Mesendoderm (in vitro differentiated cells): ENCODE measurements at regions not wholly inside any gene's neighbourhood (a gene's known extent, or its start where the extent isn't known, plus 50 kb on each side); places are given as distances from the start of the nearest gene placed in this dataset.

Source experiments
- DNase-seq: peaks from one replicate; pipeline ENCODE4 v3.0.0; 2013
- H2AK5ac ChIP-seq: 2 replicates; pipeline ENCODE4 v1.6.1; 2013; ENCODE audit warnings: low read length, inconsistent platforms
- H2BK120ac ChIP-seq: 2 replicates; pipeline ENCODE4 v1.6.1; 2013; ENCODE audit warnings: low read depth, mild to moderate bottlenecking, low read length, moderate library complexity, mixed read lengths
- H2BK15ac ChIP-seq: replicated peaks from 2 replicates; pipeline ENCODE4 v1.6.1; 2013; ENCODE audit warnings: low read depth, mild to moderate bottlenecking, moderate library complexity
- H2BK5ac ChIP-seq: 2 replicates; pipeline ENCODE4 v1.6.1; 2013; ENCODE audit warnings: low read length, inconsistent platforms
- H3K18ac ChIP-seq: 2 replicates; pipeline ENCODE4 v1.6.1; 2013; ENCODE audit warnings: mild to moderate bottlenecking, low read length, mixed read lengths
- H3K23ac ChIP-seq: one replicate; pipeline ENCODE4 v1.6.1; 2013; ENCODE audit warnings: low read length
- H3K27ac ChIP-seq: 2 replicates; pipeline ENCODE4 v1.5.1; 2013; ENCODE audit warnings: low read depth, mild to moderate bottlenecking, inconsistent platforms, low read length, moderate library complexity
- H3K27me3 ChIP-seq: 2 replicates; pipeline ENCODE4 v1.6.1; 2013; ENCODE audit warnings: low read length, control low read depth, mild to moderate bottlenecking, inconsistent platforms; ENCODE audit not compliant: insufficient read depth, poor library complexity
- H3K36me3 ChIP-seq: 2 replicates; pipeline ENCODE4 v1.6.1; 2013; ENCODE audit warnings: low read length, inconsistent platforms; ENCODE audit not compliant: control insufficient read depth, insufficient read depth
- H3K4ac ChIP-seq: one replicate; pipeline ENCODE4 v1.6.1; 2013; ENCODE audit warnings: low read depth, mild to moderate bottlenecking, low read length, moderate library complexity
- H3K4me1 ChIP-seq: 2 replicates; pipeline ENCODE4 v1.6.1; 2013; ENCODE audit warnings: low read depth, low read length, inconsistent platforms; ENCODE audit not compliant: control insufficient read depth
- H3K4me2 ChIP-seq: 2 replicates; pipeline ENCODE4 v1.6.1; 2013; ENCODE audit warnings: low read length
- H3K4me3 ChIP-seq: 2 replicates; pipeline ENCODE4 v1.5.1; 2013; ENCODE audit warnings: mild to moderate bottlenecking, low read length
- H3K56ac ChIP-seq: one replicate; pipeline ENCODE4 v1.6.1; 2013; ENCODE audit warnings: low read length
- H3K79me1 ChIP-seq: 2 replicates; pipeline ENCODE4 v1.6.1; 2013; ENCODE audit warnings: low read length, inconsistent platforms
- H3K79me2 ChIP-seq: 2 replicates; pipeline ENCODE4 v1.6.1; 2013; ENCODE audit warnings: mild to moderate bottlenecking, low read length; ENCODE audit not compliant: control insufficient read depth, insufficient read depth
- H3K9ac ChIP-seq: 2 replicates; pipeline ENCODE4 v1.6.1; 2013; ENCODE audit warnings: low read length, inconsistent platforms
- H4K5ac ChIP-seq: one replicate; pipeline ENCODE4 v1.6.1; 2013; ENCODE audit warnings: low read length
- H4K8ac ChIP-seq: one replicate; pipeline ENCODE4 v1.6.1; 2013; ENCODE audit warnings: low read depth, mild to moderate bottlenecking, control low read depth, low read length, moderate library complexity
- WGBS: extraction: QIAGEN DNeasy Blood & Tissue Kit; methylation state at CpG from one replicate; pipeline ENCODE4 v1.1.7; 2013; ENCODE audit warnings: low lambda C conversion rate, missing lambda C conversion rate; ENCODE audit not compliant: insufficient coverage; ENCODE audit errors: extremely low coverage; 5-methylcytosine and 5-hydroxymethylcytosine counted together

GRCh38 chr5:144548936-144549335 lies 378.3 kb downstream of the KCTD16 start:
- no peak overlapping the region for H3K27ac ChIP-seq
- no peak overlapping the region for H3K4me3 ChIP-seq
- no peak overlapping the region for H3K4ac ChIP-seq
- no peak overlapping the region for H2BK120ac ChIP-seq
- H3K4me2 ChIP-seq: no peak overlapping the region
- no peak overlapping the region for H2BK5ac ChIP-seq
- H3K56ac ChIP-seq: no peak overlapping the region
- H3K23ac ChIP-seq: no peak overlapping the region
- H3K18ac ChIP-seq: no peak overlapping the region
- no peak overlapping the region for H2AK5ac ChIP-seq
- no peak overlapping the region for H4K5ac ChIP-seq
- DNase-seq: no peak
- H3K4me1 ChIP-seq: no peaks in the 10 kb centered on the region
- no peak overlapping the region for H4K8ac ChIP-seq
- no peaks in the 10 kb centered on the region for H3K79me2 ChIP-seq
- H3K9ac ChIP-seq: no peak overlapping the region
- no peak overlapping the region for H2BK15ac ChIP-seq
- WGBS: no CpG with 5 or more reads among the region's 2 CpGs
- H3K79me1 ChIP-seq: no peaks in the 10 kb centered on the region
- H3K36me3 ChIP-seq: no peaks in the 10 kb centered on the region
- no peaks in the 10 kb centered on the region for H3K27me3 ChIP-seq

- Histone ChIP-seq H3K79me2 (no peaks in the 10 kb centered on the region), H3K79me1 (no peaks in the 10 kb centered on the region), H3K23ac (no peak overlapping the region), H3K4me1 (no peaks in the 10 kb centered on the region), H3K27ac (no peak overlapping the region), H3K4me2 (no peak overlapping the region), H2AK5ac (no peak overlapping the region), H2BK5ac (no peak overlapping the region), H4K8ac (no peak overlapping the region), H2BK15ac (no peak overlapping the region), H3K27me3 (no peaks in the 10 kb centered on the region), H3K18ac (no peak overlapping the region), H2BK120ac (no peak overlapping the region), H3K36me3 (no peaks in the 10 kb centered on the region), H4K5ac (no peak overlapping the region), H3K4me3 (no peak overlapping the region), H3K9ac (no peak overlapping the region), H3K56ac (no peak overlapping the region), H3K4ac (no peak overlapping the region)
- DNase-seq: no peak
- no CpG with 5 or more reads among the region's 1 CpG for WGBS
Measured at GRCh38 chr5:144547098-144547499, 376.4 kb downstream of the KCTD16 start.

GRCh38 chr5:144538845-144539244 lies 368.2 kb downstream of the KCTD16 start:
- no peak overlapping the region for H2BK5ac ChIP-seq
- H3K9ac ChIP-seq: no peak overlapping the region
- no peak overlapping the region for H2AK5ac ChIP-seq
- H3K18ac ChIP-seq: no peak overlapping the region
- H3K4me1 ChIP-seq: no peaks in the 10 kb centered on the region
- no peak for DNase-seq
- WGBS: no CpG with 5 or more reads among the region's 3 CpGs
- no peaks in the 10 kb centered on the region for H3K79me2 ChIP-seq
- H3K79me1 ChIP-seq: no peaks in the 10 kb centered on the region
- H4K8ac ChIP-seq: no peak overlapping the region
- H3K4me2 ChIP-seq: no peak overlapping the region
- no peak overlapping the region for H2BK15ac ChIP-seq
- H3K56ac ChIP-seq: no peak overlapping the region
- no peak overlapping the region for H3K27ac ChIP-seq
- no peak overlapping the region for H3K4ac ChIP-seq
- no peak overlapping the region for H4K5ac ChIP-seq
- H3K27me3 ChIP-seq: no peaks in the 10 kb centered on the region
- no peak overlapping the region for H3K23ac ChIP-seq
- H2BK120ac ChIP-seq: no peak overlapping the region
- no peak overlapping the region for H3K4me3 ChIP-seq
- no peaks in the 10 kb centered on the region for H3K36me3 ChIP-seq
